H1 (cell line): ENCODE measurements at regions not wholly inside any gene's neighbourhood (a gene's known extent, or its start where the extent isn't known, plus 50 kb on each side); places are given as distances from the start of the nearest gene placed in this dataset.

ENCODE experiments used
- CTCF ChIA-PET: fragments of 300-600 bp; sonication (Branson Sonifier 250); formaldehyde crosslinking; loops from one replicate; lab custom pipeline; 2021; ENCODE audit not compliant: partially characterized antibody; lab: Charles Lee
- POLR2A ChIA-PET: fragments of 300-600 bp; sonication (Branson Sonifier 250); formaldehyde crosslinking; loops from one replicate; lab custom pipeline; 2021; ENCODE audit warnings: inconsistent platforms; ENCODE audit not compliant: partially characterized antibody; lab: Charles Lee
- DNase-seq, 2 experiments: peaks; one replicate each; pipeline versions ENCODE4 v3.0.0 to v3.0.0-alpha.2; 2010 to 2022; ENCODE audit warnings: low spot score in 2 of 2, low read depth in 1 of 2, mixed read lengths in 1 of 2
- FAIRE-seq: peaks from 2 replicates; lab custom pipeline; 2011; peaks lifted over from hg19 to GRCh38; lab: Jason Lieb, UNC
- H2AFZ ChIP-seq: 2 replicates; pipeline ENCODE4 v1.8.1; 2012; ENCODE audit warnings: low read length, inconsistent platforms
- H2AK5ac ChIP-seq: 2 replicates; pipeline ENCODE4 v1.6.1; 2013; ENCODE audit warnings: low read depth, low read length
- H2BK120ac ChIP-seq: replicated peaks from 2 replicates; pipeline ENCODE3; 2013; ENCODE audit warnings: low read depth, low read length, inconsistent platforms
- H2BK12ac ChIP-seq: 2 replicates; pipeline ENCODE4 v1.6.1; 2013; ENCODE audit warnings: low read depth, low read length
- H2BK15ac ChIP-seq: 2 replicates; pipeline ENCODE4 v1.6.1; 2013; ENCODE audit warnings: low read length
- H2BK20ac ChIP-seq: 2 replicates; pipeline ENCODE4 v1.6.1; 2013; ENCODE audit warnings: low read length
- H2BK5ac ChIP-seq: 2 replicates; pipeline ENCODE4 v1.6.1; 2013; ENCODE audit warnings: low read depth, low read length
- H3K14ac ChIP-seq: 2 replicates; pipeline ENCODE4 v1.6.1; 2013; ENCODE audit warnings: inconsistent platforms; ENCODE audit not compliant: insufficient read length
- H3K18ac ChIP-seq: 2 replicates; pipeline ENCODE4 v1.6.1; 2013; ENCODE audit warnings: low read length; ENCODE audit errors: extremely low read depth
- H3K23ac ChIP-seq: 2 replicates; pipeline ENCODE4 v1.6.1; 2013; ENCODE audit warnings: inconsistent platforms; ENCODE audit not compliant: insufficient read length
- H3K23me2 ChIP-seq: 2 replicates; pipeline ENCODE4 v1.6.1; 2013; ENCODE audit warnings: low read depth, low read length
- H3K27ac ChIP-seq: 2 replicates; pipeline ENCODE4 v1.6.1; 2011; ENCODE audit warnings: low read depth, low read length, inconsistent platforms
- H3K27me3 ChIP-seq, 4 experiments: replicated peaks in 1 of 4; 1 replicate in 1 of 4; 2 replicates in 3 of 4; pipeline versions ENCODE4 v1.6.1 to v1.8.1; 2011 to 2013; ENCODE audit warnings: low read length in 3 of 4, mild to moderate bottlenecking in 3 of 4, inconsistent platforms in 2 of 4, mixed read lengths in 2 of 4, moderate library complexity in 1 of 4; ENCODE audit not compliant: control insufficient read depth in 3 of 4, insufficient read depth in 3 of 4; ENCODE audit errors: extremely low read depth in 1 of 4
- H3K36me3 ChIP-seq, 4 experiments: 2 replicates each; pipeline versions ENCODE4 v1.6.1 to v1.8.1; 2011 to 2013; ENCODE audit warnings: mild to moderate bottlenecking in 4 of 4, low read length in 3 of 4, moderate library complexity in 2 of 4, control low read depth in 1 of 4, inconsistent platforms in 1 of 4; ENCODE audit not compliant: insufficient read depth in 4 of 4, control insufficient read depth in 2 of 4
- H3K4ac ChIP-seq: replicated peaks from 2 replicates; pipeline ENCODE3; 2013; ENCODE audit warnings: low read length, low read depth, mixed read lengths, inconsistent platforms; ENCODE audit not compliant: insufficient read length
- H3K4me1 ChIP-seq, 4 experiments: replicated peaks in 1 of 4; 1 replicate in 1 of 4; 2 replicates in 3 of 4; pipeline versions ENCODE4 v1.6.1 to v1.8.1; 2011 to 2013; ENCODE audit warnings: low read length in 3 of 4, inconsistent platforms in 2 of 4, mixed read lengths in 1 of 4; ENCODE audit not compliant: insufficient read depth in 4 of 4, control insufficient read depth in 3 of 4
- H3K4me2 ChIP-seq, 2 experiments: 2 replicates each; pipeline versions ENCODE4 v1.6.1 to v1.8.1; 2011 to 2013; ENCODE audit warnings: low read depth in 2 of 2, low read length in 2 of 2, control low read depth in 1 of 2, inconsistent platforms in 1 of 2, mild to moderate bottlenecking in 1 of 2; ENCODE audit not compliant: insufficient read depth in 1 of 2
- H3K4me3 ChIP-seq, 4 experiments: fragments of 200-600, 300-600 bp in 1 of 4; sonication (generic), shearing (Covaris generic), sonication (Bioruptor Twin) in 1 of 4; 2 replicates each; pipeline versions ENCODE4 v1.5.1 to v1.8.1; 2011 to 2016; ENCODE audit warnings: low read length in 4 of 4, low read depth in 3 of 4, control low read depth in 2 of 4, inconsistent platforms in 2 of 4, mild to moderate bottlenecking in 2 of 4, mixed read lengths in 1 of 4, moderate library complexity in 1 of 4; ENCODE audit not compliant: insufficient read depth in 2 of 4; ENCODE audit errors: extremely low read depth in 1 of 4
- H3K56ac ChIP-seq: replicated peaks from 2 replicates; pipeline ENCODE3; 2013; ENCODE audit warnings: low read depth, mild to moderate bottlenecking, mixed read lengths, low read length, inconsistent platforms; ENCODE audit not compliant: insufficient read length
- H3K79me1 ChIP-seq: 2 replicates; pipeline ENCODE4 v1.6.1; 2013; ENCODE audit warnings: low read depth, low read length, control low read depth
- H3K79me2 ChIP-seq, 2 experiments: 2 replicates each; pipeline versions ENCODE4 v1.6.1 to v1.8.1; 2012 to 2013; ENCODE audit warnings: low read length in 2 of 2, mild to moderate bottlenecking in 2 of 2, inconsistent platforms in 1 of 2; ENCODE audit not compliant: insufficient read depth in 2 of 2, control insufficient read depth in 1 of 2
- H3K9ac ChIP-seq, 4 experiments: replicated peaks in 1 of 4; 1 replicate in 1 of 4; 2 replicates in 3 of 4; pipeline versions ENCODE4 v1.6.1 to v1.8.1; 2011 to 2013; ENCODE audit warnings: low read depth in 3 of 4, low read length in 3 of 4, control low read depth in 2 of 4, mild to moderate bottlenecking in 2 of 4, moderate library complexity in 2 of 4, inconsistent platforms in 1 of 4; ENCODE audit errors: extremely low read depth in 1 of 4
- H3K9me3 ChIP-seq, 2 experiments: 2 replicates each; pipeline versions ENCODE4 v1.6.1 to v1.8.1; 2012 to 2013; ENCODE audit warnings: mild to moderate bottlenecking in 2 of 2, moderate library complexity in 2 of 2, control low read depth in 1 of 2, inconsistent platforms in 1 of 2, low read depth in 1 of 2, low read length in 1 of 2, mixed read lengths in 1 of 2; ENCODE audit not compliant: insufficient read depth in 2 of 2
- H4K20me1 ChIP-seq, 2 experiments: replicated peaks in 1 of 2; 2 replicates each; pipeline versions ENCODE3 to v1.8.1; 2011 to 2013; ENCODE audit warnings: inconsistent platforms in 2 of 2, low read length in 2 of 2, mild to moderate bottlenecking in 1 of 2; ENCODE audit not compliant: insufficient read depth in 2 of 2, control insufficient read depth in 1 of 2
- H4K5ac ChIP-seq: 2 replicates; pipeline ENCODE4 v1.6.1; 2013; ENCODE audit warnings: low read length, low read depth, mixed read lengths, inconsistent platforms; ENCODE audit not compliant: insufficient read length
- H4K8ac ChIP-seq: 2 replicates; pipeline ENCODE4 v1.8.0; 2013; ENCODE audit warnings: mild to moderate bottlenecking, moderate library complexity, low read length, inconsistent platforms; ENCODE audit not compliant: insufficient read depth; ENCODE audit errors: extremely low read depth
- H4K91ac ChIP-seq: replicated peaks from 2 replicates; pipeline ENCODE3; 2013; ENCODE audit warnings: low read length, mixed read lengths, inconsistent platforms; ENCODE audit not compliant: insufficient read length
- ATF2 ChIP-seq: IDR thresholded peaks from 2 replicates; pipeline ENCODE4 v1.6.1; 2012; ENCODE audit warnings: low read length, inconsistent platforms
- ATF3 ChIP-seq: IDR thresholded peaks from 2 replicates; pipeline ENCODE4 v1.6.1; 2011; ENCODE audit warnings: low read depth, mild to moderate bottlenecking, low read length; ENCODE audit not compliant: insufficient read depth
- FOSL1 ChIP-seq: IDR thresholded peaks from 2 replicates; pipeline ENCODE4 v1.6.1; 2011; ENCODE audit warnings: mild to moderate bottlenecking, low read depth, low read length, moderate library complexity; ENCODE audit not compliant: insufficient read depth
- JUND ChIP-seq: IDR thresholded peaks from 2 replicates; pipeline ENCODE4 v1.6.1; 2011; ENCODE audit warnings: mild to moderate bottlenecking, improper control_type of control experiment, low read length
- PHF8 ChIP-seq: fragments of 200-600 bp; sonication (generic); conservative IDR thresholded peaks from 2 replicates; pipeline ENCODE4 v1.7.1; 2012; ENCODE audit warnings: low read depth, mild to moderate bottlenecking, inconsistent platforms, low read length, moderate library complexity
- RAD21 ChIP-seq, 2 experiments: IDR thresholded peaks in 1 of 2; conservative IDR thresholded peaks in 1 of 2; 2 replicates each; pipeline ENCODE4 v1.6.1; 2011; ENCODE audit warnings: low read depth in 2 of 2, low read length in 2 of 2, improper control_type of control experiment in 1 of 2, inconsistent platforms in 1 of 2, mild to moderate bottlenecking in 1 of 2, moderate library complexity in 1 of 2
- RNF2 ChIP-seq: fragments of 200-900, 300-1000 bp; sonication (generic); IDR thresholded peaks from 2 replicates; pipeline ENCODE4 v1.7.1; 2016; ENCODE audit warnings: borderline replicate concordance, low read depth, mild to moderate bottlenecking, antibody characterized with exemption, low read length; ENCODE audit not compliant: poor library complexity, severe bottlenecking; ENCODE audit errors: missing control alignments
- TAF1 ChIP-seq: IDR thresholded peaks from 2 replicates; pipeline ENCODE4 v1.6.1; 2011; ENCODE audit warnings: mild to moderate bottlenecking, low read depth, low read length
- YY1 ChIP-seq: IDR thresholded peaks from 2 replicates; pipeline ENCODE4 v1.6.1; 2011; ENCODE audit warnings: low read depth, mild to moderate bottlenecking, low read length
- whole genome bisulfite sequencing, 2 experiments: shearing (Covaris generic) in 1 of 2; methylation state at CpG; one replicate each; pipeline versions ENCODE4 v1.1.6 to v1.1.7; 2013 to 2015; ENCODE audit warnings: low lambda C conversion rate in 2 of 2, mixed read lengths in 2 of 2, inconsistent platforms in 1 of 2, low coverage in 1 of 2, missing lambda C conversion rate in 1 of 2; ENCODE audit not compliant: insufficient replicate concordance in 2 of 2, insufficient coverage in 1 of 2, insufficient read length in 1 of 2; ENCODE audit errors: extremely low coverage in 1 of 2, missing lambda C conversion rate in 1 of 2; 5-methylcytosine and 5-hydroxymethylcytosine counted together

GRCh38 chr13:39942552-39943273 lies 287.3 kb downstream of the COG6 start:
- no peak overlapping the region for H3K14ac ChIP-seq
- H3K27ac ChIP-seq = no peak overlapping the region
- no peak overlapping the region for H3K56ac ChIP-seq
- H4K91ac ChIP-seq = no peak overlapping the region
- no peak overlapping the region for H3K23ac ChIP-seq
- FAIRE-seq = peak; percentile 95
- H4K20me1 ChIP-seq = no peaks in the 10 kb centered on the region
- H3K79me2 ChIP-seq = no peaks in the 10 kb centered on the region
- no peak overlapping the region for H3K4ac ChIP-seq
- no peaks in the 10 kb centered on the region for H3K27me3 ChIP-seq
- H3K9me3 ChIP-seq = no peaks in the 10 kb centered on the region
- WGBS, 2 experiments = 37% methylated on average over 12 of the region's 12 CpGs; no CpG with 5 or more reads in 1 of the 2 experiments
- no peak overlapping the region for H2AK5ac ChIP-seq
- ChIA-PET CTCF (interaction anchor here (0.6 to 5.9 kb wide), 61 partner anchors 9 to 835 kb away, joined by 3 to 55 read pairs (median 4); no protein-coding TSS in a partner anchor), POLR2A (interaction anchor here (1.0 kb wide), 1 partner anchor 12 kb away, joined by 3 read pairs; no protein-coding TSS in a partner anchor)
- no peak overlapping the region for H2BK15ac ChIP-seq
- H3K79me1 ChIP-seq = no peaks in the 10 kb centered on the region
- 0 out of 2 replicates have a peak overlapping the region, but pooled peaks have one; percentile 75 for H2BK12ac ChIP-seq
- DNase-seq = peak; percentile 73 to 76
- H2AFZ ChIP-seq = no peak overlapping the region; the same call in 1 of the 2 replicates
- no peak overlapping the region for H2BK20ac ChIP-seq
- H3K9ac ChIP-seq = no peak overlapping the region
- no peaks in the 10 kb centered on the region for H3K23me2 ChIP-seq
- no peak overlapping the region for H4K8ac ChIP-seq
- no peak overlapping the region for H2BK5ac ChIP-seq
- peaks cover 0 to 5% (median 1%) of the 10 kb centered on the region in 4 experiments; a peak in 2 of 7 replicates for H3K4me1 ChIP-seq
- H3K36me3 ChIP-seq = no peaks in the 10 kb centered on the region
- H2BK120ac ChIP-seq = no peak overlapping the region
- H3K4me3 ChIP-seq = no peak overlapping the region
- no peak overlapping the region for H4K5ac ChIP-seq
- H3K4me2 ChIP-seq = no peak overlapping the region
- no peak overlapping the region for H3K18ac ChIP-seq
- TF ChIP-seq RAD21 (IDR thresholded peaks at IDR 0.05 in 1 of 2, conservative IDR thresholded peaks at IDR 0.05 in 1 of 2; ENCODE audit: low read depth in 2 of 2, low read length in 2 of 2) (peak; percentile 83 to 89), JUND (peak; percentile 76), ATF3 (peak; percentile 58; the same call in 1 of the 2 replicates), FOSL1 (no peak), ATF2 (no peak), PHF8 (no peak), TAF1 (no peak), YY1 (peak; percentile 69; the same call in 1 of the 2 replicates), RNF2 (no peak)
